ENCODE measurements at regions not wholly inside any gene's neighbourhood (a gene's known extent, or its start where the extent isn't known, plus 50 kb on each side); places are given as distances from the start of the nearest gene placed in this dataset.

- no peak overlapping the region for H3K27ac ChIP-seq
Observed at GRCh38 chr2:66228128-66228547, 206.8 kb upstream of the MEIS1 start.

GRCh38 chr2:66217039-66217585 is 217.8 kb upstream of the MEIS1 start:
- no peak for TF ChIP-seq POLR2A (IDR thresholded peaks at IDR 0.05)
- TF ChIP-seq CTCF (IDR thresholded peaks at IDR 0.05), result no peak
- Histone ChIP-seq H3K4me3 (no peak overlapping the region), H3K9me3 (no peaks in the 10 kb centered on the region), H3K4me1 (no peaks in the 10 kb centered on the region), H3K36me3 (ENCODE audit: low read depth, missing control alignments) (no peaks in the 10 kb centered on the region), H3K27me3 (no peaks in the 10 kb centered on the region), H3K27ac (no peak overlapping the region)
- no peak for DNase-seq
- intact Hi-C loops (cut with DNase I; ENCODE audit: low total_unique reads), result no loop called here
- WGBS, 2 donors, result 76 to 79% methylated on average over 8 of the region's 8 CpGs

More at GRCh38 chr2:66228128-66228547, 206.8 kb upstream of the MEIS1 start:
- H3K9me3 ChIP-seq, result no peaks in the 10 kb centered on the region
- no peaks in the 10 kb centered on the region for H3K4me1 ChIP-seq
- 52 to 63% methylated on average over 3 to 4 of the region's 4 CpGs for WGBS, 2 donors
- no peaks in the 10 kb centered on the region for H3K36me3 ChIP-seq (ENCODE audit: low read depth, missing control alignments)
- H3K27me3 ChIP-seq, result no peaks in the 10 kb centered on the region
- intact Hi-C loops (cut with DNase I; ENCODE audit: low total_unique reads), result no loop called here
- no peak for DNase-seq
- no peak for TF ChIP-seq POLR2A (IDR thresholded peaks at IDR 0.05)
- no peak for TF ChIP-seq CTCF (IDR thresholded peaks at IDR 0.05)
- H3K4me3 ChIP-seq, result no peak overlapping the region

GRCh38 chr2:66212749-66213148 is 222.2 kb upstream of the MEIS1 start:
- H3K9me3 ChIP-seq, result no peaks in the 10 kb centered on the region
- H3K4me3 ChIP-seq, result no peak overlapping the region
- H3K27me3 ChIP-seq, result no peaks in the 10 kb centered on the region
- WGBS, 2 donors, result 81 to 86% methylated on average over 3 of the region's 3 CpGs
- no peak overlapping the region for H3K27ac ChIP-seq
- H3K4me1 ChIP-seq, result no peaks in the 10 kb centered on the region
- TF ChIP-seq POLR2A (IDR thresholded peaks at IDR 0.05), result no peak
- no peak for TF ChIP-seq CTCF (IDR thresholded peaks at IDR 0.05)
- intact Hi-C loops (cut with DNase I; ENCODE audit: low total_unique reads), result no loop called here
- no peak for DNase-seq
- no peaks in the 10 kb centered on the region for H3K36me3 ChIP-seq (ENCODE audit: low read depth, missing control alignments)

- no peaks in the 10 kb centered on the region for H3K36me3 ChIP-seq (ENCODE audit: low read depth, missing control alignments)
- H3K27me3 ChIP-seq, result no peaks in the 10 kb centered on the region
- H3K9me3 ChIP-seq, result no peaks in the 10 kb centered on the region
- intact Hi-C loops (cut with DNase I; ENCODE audit: low total_unique reads), result no loop called here
- H3K27ac ChIP-seq, result no peak overlapping the region
- no peak for TF ChIP-seq CTCF (IDR thresholded peaks at IDR 0.05)
- TF ChIP-seq POLR2A (IDR thresholded peaks at IDR 0.05), result no peak
- H3K4me3 ChIP-seq, result no peak overlapping the region
- DNase-seq, result no peak
- H3K4me1 ChIP-seq, result no peaks in the 10 kb centered on the region
- WGBS, 2 donors, result 90 to 95% methylated on average over 2 of the region's 2 CpGs
Observed at GRCh38 chr2:66202586-66202985, 232.3 kb upstream of the MEIS1 start.

GRCh38 chr2:66201242-66201641 is 233.7 kb upstream of the MEIS1 start:
- H3K9me3 ChIP-seq, result no peaks in the 10 kb centered on the region
- H3K4me1 ChIP-seq, result no peaks in the 10 kb centered on the region
- intact Hi-C loops (cut with DNase I; ENCODE audit: low total_unique reads), result no loop called here
- no peak for DNase-seq
- TF ChIP-seq POLR2A (IDR thresholded peaks at IDR 0.05) (no peak), CTCF (IDR thresholded peaks at IDR 0.05) (no peak)
- 80 to 88% methylated on average over 2 of the region's 2 CpGs for WGBS, 2 donors
- H3K27ac ChIP-seq, result no peak overlapping the region
- no peaks in the 10 kb centered on the region for H3K27me3 ChIP-seq
- no peaks in the 10 kb centered on the region for H3K36me3 ChIP-seq (ENCODE audit: low read depth, missing control alignments)
- no peak overlapping the region for H3K4me3 ChIP-seq
